Endodermal cell (in vitro differentiated cells): ENCODE measurements at regions not wholly inside any gene's neighbourhood (a gene's known extent, or its start where the extent isn't known, plus 50 kb on each side); places are given as distances from the start of the nearest gene placed in this dataset.
"Not testable (repeated sequence)": the region's sequence is repeated elsewhere in the genome, so short reads cannot be mapped to it uniquely, and the experiment has no call there.

Experiments used
- DNase-seq: peaks from one replicate; pipeline ENCODE4 v3.0.0-alpha.2; 2017
- H3K27ac ChIP-seq: 2 replicates; pipeline ENCODE4 v1.5.1; 2013; ENCODE audit warnings: mild to moderate bottlenecking, low read depth, low read length, moderate library complexity
- H3K27me3 ChIP-seq: 2 replicates; pipeline ENCODE4 v1.6.1; 2013; ENCODE audit warnings: mild to moderate bottlenecking, low read length, moderate library complexity; ENCODE audit not compliant: insufficient read depth, control insufficient read depth, poor library complexity, severe bottlenecking
- H3K36me3 ChIP-seq: 2 replicates; pipeline ENCODE4 v1.7.0; 2013; ENCODE audit warnings: mild to moderate bottlenecking, low read length, moderate library complexity; ENCODE audit not compliant: control insufficient read depth, insufficient read depth
- H3K4me1 ChIP-seq: one replicate; pipeline ENCODE4 v1.7.0; 2013; ENCODE audit warnings: low read length; ENCODE audit not compliant: control insufficient read depth, insufficient read depth
- H3K4me3 ChIP-seq: 2 replicates; pipeline ENCODE4 v1.5.1; 2013; ENCODE audit warnings: mild to moderate bottlenecking, low read length, moderate library complexity
- H3K9ac ChIP-seq: 2 replicates; pipeline ENCODE4 v1.6.1; 2013; ENCODE audit warnings: mild to moderate bottlenecking, low read length, moderate library complexity; ENCODE audit not compliant: poor library complexity, severe bottlenecking; ENCODE audit errors: extremely low read depth
- H3K9me3 ChIP-seq: 2 replicates; pipeline ENCODE4 v1.6.1; 2013; ENCODE audit warnings: mild to moderate bottlenecking, low read length, moderate library complexity; ENCODE audit not compliant: control insufficient read depth
- H3K27ac Mint-ChIP-seq: 2 replicates; pipeline ENCODE4 v1.8.0; 2020; ENCODE audit warnings: mixed read lengths
- H3K27me3 Mint-ChIP-seq: 2 replicates; pipeline ENCODE4 v1.8.0; 2021; ENCODE audit warnings: mild to moderate bottlenecking, mixed read lengths; ENCODE audit not compliant: insufficient read depth
- H3K36me3 Mint-ChIP-seq: 2 replicates; pipeline ENCODE4 v1.8.0; 2020; ENCODE audit warnings: low read depth, mixed read lengths
- H3K4me1 Mint-ChIP-seq: 2 replicates; pipeline ENCODE4 v1.8.0; 2020; ENCODE audit warnings: mixed read lengths
- H3K4me3 Mint-ChIP-seq: 2 replicates; pipeline ENCODE4 v1.8.0; 2020; ENCODE audit warnings: mild to moderate bottlenecking, moderate library complexity, mixed read lengths
- H3K9me3 Mint-ChIP-seq: 2 replicates; pipeline ENCODE4 v1.8.0; 2020; ENCODE audit warnings: mild to moderate bottlenecking, mixed read lengths
- WGBS, 2 experiments: methylation state at CpG; one replicate each; pipeline versions ENCODE4 v1.1.5 to v1.1.7; 2013; ENCODE audit warnings: missing lambda C conversion rate in 2 of 2, mixed read lengths in 1 of 2; ENCODE audit not compliant: insufficient coverage in 1 of 2, insufficient read length in 1 of 2; 5-methylcytosine and 5-hydroxymethylcytosine counted together

DNA sequence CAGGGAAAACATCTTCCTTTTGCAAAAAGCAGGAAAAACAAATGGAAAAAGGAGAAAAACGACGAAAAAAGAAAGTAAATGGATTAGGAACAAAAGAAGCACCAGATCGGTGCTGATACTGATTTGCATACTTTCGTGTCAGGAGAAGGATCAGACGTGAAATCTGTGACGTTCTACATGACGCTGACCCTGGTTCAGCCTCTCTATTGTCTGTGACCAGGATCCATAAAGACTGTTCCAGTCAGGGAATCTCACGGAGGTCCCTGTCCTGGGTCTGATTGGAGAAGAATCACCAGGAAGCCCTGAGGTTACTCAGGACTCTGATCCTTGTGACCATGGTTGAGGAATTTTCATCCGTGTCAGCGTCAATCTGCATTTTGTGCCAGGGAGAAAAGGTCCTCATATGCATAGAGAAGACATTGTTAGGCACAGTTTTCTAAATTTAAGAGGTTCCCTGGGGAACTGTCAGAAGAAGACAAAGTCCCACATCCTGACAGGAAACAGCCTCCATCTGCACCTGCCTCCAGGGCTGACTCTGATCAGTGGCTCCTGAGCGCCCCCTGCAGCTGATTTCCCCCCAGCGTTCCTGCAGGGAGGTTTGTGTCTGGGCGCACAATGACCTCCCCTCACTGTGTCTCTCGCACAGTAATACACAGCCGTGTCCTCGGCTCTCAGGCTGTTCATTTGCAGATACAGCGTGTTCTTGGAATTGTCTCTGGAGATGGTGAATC is 832.9 kb downstream of the TMEM121 start:
- peaks cover 64% of the 10 kb centered on the region for H3K9me3 Mint-ChIP-seq
- not testable (repeated sequence) for H3K27me3 ChIP-seq, H3K27me3 Mint-ChIP-seq, H3K9me3 ChIP-seq, H3K4me1 ChIP-seq, H3K4me3 Mint-ChIP-seq, DNase-seq, H3K4me3 ChIP-seq, H3K36me3 ChIP-seq, H3K27ac Mint-ChIP-seq, H3K4me1 Mint-ChIP-seq, H3K27ac ChIP-seq, H3K9ac ChIP-seq
- WGBS, 2 experiments, result 63% methylated on average over 9 of the region's 17 CpGs; no CpG with 5 or more reads in 1 of the 2 experiments
- peaks cover 13% of the 10 kb centered on the region for H3K36me3 Mint-ChIP-seq

DNA sequence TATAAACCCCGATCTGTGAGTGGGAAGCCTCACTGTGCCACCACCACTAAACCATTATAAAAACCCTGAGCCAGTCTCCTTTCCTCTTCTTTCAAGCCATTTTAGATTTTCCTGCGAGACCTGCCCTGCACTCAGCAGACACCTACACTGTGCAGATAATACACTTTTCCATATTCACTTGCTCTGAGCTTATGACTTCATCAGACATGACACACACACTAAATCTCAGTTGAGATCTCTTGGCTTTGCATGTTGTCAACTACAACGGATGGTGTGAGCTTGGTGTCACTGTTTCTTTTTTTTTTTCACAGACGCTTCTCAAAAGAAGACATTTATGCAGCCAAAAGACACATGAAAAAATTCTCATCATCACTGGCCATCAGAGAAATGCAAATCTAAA is 839.0 kb downstream of the TMEM121 start:
- not testable (repeated sequence) for H3K27me3 Mint-ChIP-seq, H3K9me3 ChIP-seq, H3K4me3 ChIP-seq, H3K4me1 ChIP-seq, H3K27ac ChIP-seq, H3K4me3 Mint-ChIP-seq, H3K36me3 Mint-ChIP-seq, H3K27me3 ChIP-seq, DNase-seq, H3K27ac Mint-ChIP-seq, H3K36me3 ChIP-seq, H3K9ac ChIP-seq, H3K4me1 Mint-ChIP-seq
- peaks cover 84% of the 10 kb centered on the region for H3K9me3 Mint-ChIP-seq
- WGBS, 2 experiments, result 57% methylated on average over 2 of the region's 4 CpGs; no CpG with 5 or more reads in 1 of the 2 experiments

DNA sequence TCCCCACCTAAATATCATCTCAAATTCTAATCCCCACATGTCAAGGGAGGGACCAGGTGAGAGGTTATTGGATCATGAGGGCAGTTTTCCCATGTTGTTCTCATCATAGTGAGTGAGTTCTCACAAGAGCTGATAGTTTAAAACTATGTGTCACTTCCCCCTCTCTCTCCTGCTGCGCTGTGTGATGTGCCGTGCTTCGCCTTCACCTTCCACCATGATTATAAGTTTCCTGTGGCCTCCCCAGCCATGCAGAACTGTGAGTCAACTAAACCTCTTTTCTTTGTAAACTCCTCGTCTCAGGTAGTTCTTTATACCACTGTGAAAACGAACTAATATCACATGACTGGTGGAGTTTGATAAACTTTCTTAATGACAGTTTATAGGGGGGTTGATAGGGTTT is 839.5 kb downstream of the TMEM121 start:
- not testable (repeated sequence) for H3K27ac Mint-ChIP-seq, H3K36me3 Mint-ChIP-seq, H3K36me3 ChIP-seq, H3K27ac ChIP-seq, H3K27me3 ChIP-seq, H3K4me3 Mint-ChIP-seq, H3K4me1 Mint-ChIP-seq, DNase-seq, H3K4me1 ChIP-seq, H3K4me3 ChIP-seq, H3K9ac ChIP-seq, H3K27me3 Mint-ChIP-seq
- 55% methylated on average over 4 of the region's 5 CpGs; no CpG with 5 or more reads in 1 of the 2 experiments for WGBS, 2 experiments
- peaks cover 12% of the 10 kb centered on the region for H3K9me3 ChIP-seq
- peaks cover 84% of the 10 kb centered on the region for H3K9me3 Mint-ChIP-seq

DNA sequence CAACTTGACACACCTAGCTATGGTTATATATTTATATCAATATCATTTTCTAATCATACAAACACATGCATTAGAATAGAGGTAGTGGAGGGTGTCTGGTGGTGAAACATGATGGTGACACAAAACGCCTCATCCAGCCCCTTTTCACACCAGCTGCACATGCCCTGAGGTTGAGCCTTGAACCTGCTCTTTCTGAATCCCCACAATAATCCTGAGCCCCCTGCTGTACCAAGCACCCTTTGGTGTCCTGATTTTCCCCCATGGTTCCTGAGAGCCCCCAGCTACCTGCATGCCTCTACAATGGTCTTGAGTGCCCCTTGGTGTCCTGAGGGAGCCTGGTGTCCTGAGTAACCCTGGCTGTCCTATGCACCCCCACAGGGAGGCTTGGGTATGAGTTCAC is 840.6 kb downstream of the TMEM121 start:
- not testable (repeated sequence) for H3K4me1 Mint-ChIP-seq, DNase-seq, H3K36me3 ChIP-seq, H3K4me3 Mint-ChIP-seq, H3K4me1 ChIP-seq, H3K27me3 ChIP-seq, H3K27ac Mint-ChIP-seq, H3K9ac ChIP-seq, H3K36me3 Mint-ChIP-seq, H3K27ac ChIP-seq, H3K27me3 Mint-ChIP-seq, H3K4me3 ChIP-seq
- no CpG with 5 or more reads among the region's 1 CpG for WGBS, 2 experiments
- H3K9me3 ChIP-seq, result peaks cover 22% of the 10 kb centered on the region
- peaks cover 87% of the 10 kb centered on the region for H3K9me3 Mint-ChIP-seq

DNA sequence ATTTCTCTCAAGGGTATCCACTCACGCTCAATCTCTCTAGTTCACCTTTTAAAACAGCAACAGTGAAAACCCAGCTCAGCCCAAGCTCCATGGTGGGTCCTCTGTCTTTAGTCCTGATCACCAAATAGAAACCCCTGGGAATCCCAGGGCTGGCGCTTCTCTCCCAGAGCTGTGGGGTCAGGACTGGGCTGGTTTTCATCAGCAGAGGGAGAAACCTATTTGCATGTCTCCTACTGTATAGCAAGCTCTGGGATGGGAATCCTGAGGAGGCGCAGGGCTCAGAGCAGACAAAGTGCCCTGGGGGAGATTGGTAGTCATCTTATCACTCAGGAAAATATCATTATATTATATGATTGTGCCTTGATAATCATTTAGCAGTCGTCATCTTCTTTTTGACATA is 843.1 kb downstream of the TMEM121 start:
- not testable (repeated sequence) for H3K4me3 Mint-ChIP-seq, H3K27ac Mint-ChIP-seq, H3K4me3 ChIP-seq, H3K9ac ChIP-seq, H3K4me1 Mint-ChIP-seq, H3K27ac ChIP-seq, DNase-seq, H3K27me3 Mint-ChIP-seq, H3K36me3 Mint-ChIP-seq, H3K36me3 ChIP-seq, H3K4me1 ChIP-seq, H3K27me3 ChIP-seq
- H3K9me3 ChIP-seq, result peaks cover 45% of the 10 kb centered on the region
- 37% methylated on average over 2 of the region's 4 CpGs; no CpG with 5 or more reads in 1 of the 2 experiments for WGBS, 2 experiments
- peaks cover 93% of the 10 kb centered on the region for H3K9me3 Mint-ChIP-seq
